ENCODE measurements at regions not wholly inside any gene's neighbourhood (a gene's known extent, or its start where the extent isn't known, plus 50 kb on each side); places are given as distances from the start of the nearest gene placed in this dataset.

DNA sequence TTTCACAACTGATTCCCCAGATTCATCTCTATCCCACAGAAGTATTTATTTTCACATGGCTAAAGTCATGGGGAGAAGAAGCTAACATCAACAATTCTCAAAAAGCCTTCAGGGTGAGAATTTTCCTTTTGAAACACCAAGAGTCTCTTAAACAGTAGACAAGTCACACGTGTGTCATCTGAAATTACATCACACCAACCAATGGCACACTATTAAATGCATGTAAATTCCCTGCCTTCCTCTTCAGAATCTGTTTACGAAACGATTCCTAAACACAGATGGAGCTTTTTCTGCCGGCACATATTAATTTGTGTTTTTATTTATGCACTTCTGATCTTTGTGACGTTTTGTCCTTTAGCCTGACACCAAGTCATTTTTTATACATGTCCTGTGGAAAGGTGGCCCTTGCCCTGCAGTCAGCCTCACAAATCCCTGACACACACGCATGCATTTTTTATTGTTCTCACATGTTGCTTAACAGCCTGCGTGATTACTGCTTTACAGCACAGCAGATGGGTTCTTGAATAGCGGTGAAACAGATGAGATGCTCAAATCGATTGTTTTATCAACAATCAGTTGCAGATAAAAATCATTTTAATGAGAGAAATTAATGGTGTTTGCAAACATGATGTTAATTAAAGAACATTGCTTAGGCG is 735.9 kb upstream of the TENM3 start:
- TF ChIP-seq, protein P1, sequence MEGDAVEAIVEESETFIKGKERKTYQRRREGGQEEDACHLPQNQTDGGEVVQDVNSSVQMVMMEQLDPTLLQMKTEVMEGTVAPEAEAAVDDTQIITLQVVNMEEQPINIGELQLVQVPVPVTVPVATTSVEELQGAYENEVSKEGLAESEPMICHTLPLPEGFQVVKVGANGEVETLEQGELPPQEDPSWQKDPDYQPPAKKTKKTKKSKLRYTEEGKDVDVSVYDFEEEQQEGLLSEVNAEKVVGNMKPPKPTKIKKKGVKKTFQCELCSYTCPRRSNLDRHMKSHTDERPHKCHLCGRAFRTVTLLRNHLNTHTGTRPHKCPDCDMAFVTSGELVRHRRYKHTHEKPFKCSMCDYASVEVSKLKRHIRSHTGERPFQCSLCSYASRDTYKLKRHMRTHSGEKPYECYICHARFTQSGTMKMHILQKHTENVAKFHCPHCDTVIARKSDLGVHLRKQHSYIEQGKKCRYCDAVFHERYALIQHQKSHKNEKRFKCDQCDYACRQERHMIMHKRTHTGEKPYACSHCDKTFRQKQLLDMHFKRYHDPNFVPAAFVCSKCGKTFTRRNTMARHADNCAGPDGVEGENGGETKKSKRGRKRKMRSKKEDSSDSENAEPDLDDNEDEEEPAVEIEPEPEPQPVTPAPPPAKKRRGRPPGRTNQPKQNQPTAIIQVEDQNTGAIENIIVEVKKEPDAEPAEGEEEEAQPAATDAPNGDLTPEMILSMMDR (conservative IDR thresholded peaks at IDR 0.05) = no peak
- TF ChIP-seq ZFX (IDR thresholded peaks at IDR 0.05) = no peak
- no peak overlapping the region for H3K27ac ChIP-seq

DNA sequence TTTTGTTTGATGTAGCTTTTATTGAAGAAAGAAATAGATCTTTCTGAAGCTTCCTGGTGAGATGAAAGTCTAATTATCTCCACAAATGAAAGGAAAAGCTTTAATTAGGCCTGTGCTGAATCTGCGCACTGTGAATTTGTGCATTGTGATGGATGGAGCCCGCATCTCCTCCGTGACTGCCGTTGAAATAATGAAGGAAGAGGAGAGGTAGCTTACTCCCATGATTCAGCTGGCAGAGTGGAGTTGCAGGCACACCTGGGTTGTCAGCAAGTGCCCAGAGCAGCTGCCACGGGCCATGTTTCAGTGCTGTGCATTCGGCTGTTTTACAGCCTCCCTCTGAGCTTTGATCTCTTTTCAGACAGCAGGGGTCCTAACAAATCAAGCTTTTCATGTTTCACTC is 735.3 kb upstream of the TENM3 start:
- H3K27ac ChIP-seq = no peak overlapping the region
- TF ChIP-seq, protein P1 (conservative IDR thresholded peaks at IDR 0.05) = no peak
- no peak for TF ChIP-seq ZFX (IDR thresholded peaks at IDR 0.05)

DNA sequence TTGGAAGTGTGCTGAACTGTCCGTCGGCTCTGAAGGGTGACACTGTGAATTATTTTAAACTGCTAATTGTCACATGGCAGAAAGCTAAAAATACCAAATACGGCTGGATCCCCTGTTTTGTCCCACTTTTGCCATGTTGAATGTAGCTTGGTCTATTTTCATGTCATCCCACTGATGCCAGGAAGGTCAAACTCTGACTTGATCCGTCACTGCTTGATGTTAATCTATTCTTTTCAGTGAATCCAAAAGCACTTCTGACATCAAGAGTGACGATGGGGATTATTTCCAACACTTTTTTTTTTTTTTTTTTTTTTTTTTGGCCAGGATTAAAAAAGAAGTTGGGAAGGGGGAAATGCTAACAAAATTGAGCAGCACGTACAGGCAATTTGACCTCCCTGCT is 734.6 kb upstream of the TENM3 start:
- no peak overlapping the region for H3K27ac ChIP-seq
- TF ChIP-seq ZFX (IDR thresholded peaks at IDR 0.05) = no peak
- TF ChIP-seq, protein P1 (conservative IDR thresholded peaks at IDR 0.05) = no peak

DNA sequence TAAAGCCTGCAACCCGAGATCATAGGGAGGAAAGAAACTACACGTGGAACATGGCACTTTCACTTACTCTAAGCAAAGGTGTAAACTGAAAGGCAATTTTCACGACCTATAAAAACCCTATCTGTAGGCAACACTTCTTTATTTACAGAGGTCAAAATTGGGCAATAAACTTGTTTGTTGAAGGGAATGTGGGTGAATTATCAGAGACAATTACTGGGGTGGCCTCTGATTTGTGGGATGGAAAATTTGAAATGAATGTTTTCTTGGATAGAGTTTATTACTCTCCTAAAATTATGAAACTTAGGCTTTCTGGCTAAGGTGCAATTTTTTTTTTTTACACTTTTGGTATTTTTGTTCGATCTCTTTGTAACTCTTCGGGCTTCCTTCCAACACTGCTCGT is 734.1 kb upstream of the TENM3 start:
- TF ChIP-seq, protein P1 (conservative IDR thresholded peaks at IDR 0.05) = no peak

DNA sequence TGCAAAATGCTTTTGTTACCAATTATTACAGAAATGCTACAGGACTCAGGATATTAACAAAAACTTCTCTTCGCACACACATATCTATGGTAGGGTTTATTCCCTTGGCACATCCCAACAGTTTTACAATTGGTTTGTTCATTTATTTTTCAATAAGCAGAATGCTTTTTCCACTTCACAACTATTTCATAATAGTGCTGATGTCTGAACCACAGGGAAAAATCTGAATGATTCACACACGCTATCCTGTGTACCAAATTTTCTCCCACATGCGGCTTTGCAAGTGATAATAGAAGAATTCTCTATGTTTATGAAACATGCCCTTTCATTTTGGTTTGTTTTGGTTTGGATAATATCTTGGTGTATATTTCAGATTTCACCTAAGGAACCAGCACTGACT is 725.7 kb upstream of the TENM3 start:
- H3K27ac ChIP-seq = no peak overlapping the region
- no peak for TF ChIP-seq ZFX (IDR thresholded peaks at IDR 0.05)
- TF ChIP-seq, protein P1 (conservative IDR thresholded peaks at IDR 0.05) = no peak

More for the DNA sequence above, 734.1 kb upstream of the TENM3 start:
- H3K27ac ChIP-seq = no peak overlapping the region

DNA sequence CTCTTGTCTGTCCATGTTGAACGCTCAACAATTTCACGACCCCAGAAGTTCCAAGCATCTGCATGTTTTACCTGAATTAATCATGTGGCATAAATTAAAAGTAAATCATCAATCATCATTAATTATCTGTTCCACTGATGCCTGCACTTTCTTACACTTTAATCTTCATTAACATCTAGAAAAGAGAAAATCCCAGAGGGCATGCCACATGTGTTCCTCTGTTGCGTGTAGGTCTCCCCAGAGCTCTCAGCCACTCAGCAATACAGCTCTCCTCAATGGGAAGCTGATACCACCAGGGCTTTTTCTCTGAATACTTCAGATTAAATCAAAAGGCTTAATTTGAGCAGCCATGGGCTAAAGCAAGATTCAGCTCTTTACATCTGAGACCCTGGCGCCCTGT is 722.4 kb upstream of the TENM3 start:
- no peak overlapping the region for H3K27ac ChIP-seq
- TF ChIP-seq, protein P1 (conservative IDR thresholded peaks at IDR 0.05) = no peak
- no peak for TF ChIP-seq ZFX (IDR thresholded peaks at IDR 0.05)

DNA sequence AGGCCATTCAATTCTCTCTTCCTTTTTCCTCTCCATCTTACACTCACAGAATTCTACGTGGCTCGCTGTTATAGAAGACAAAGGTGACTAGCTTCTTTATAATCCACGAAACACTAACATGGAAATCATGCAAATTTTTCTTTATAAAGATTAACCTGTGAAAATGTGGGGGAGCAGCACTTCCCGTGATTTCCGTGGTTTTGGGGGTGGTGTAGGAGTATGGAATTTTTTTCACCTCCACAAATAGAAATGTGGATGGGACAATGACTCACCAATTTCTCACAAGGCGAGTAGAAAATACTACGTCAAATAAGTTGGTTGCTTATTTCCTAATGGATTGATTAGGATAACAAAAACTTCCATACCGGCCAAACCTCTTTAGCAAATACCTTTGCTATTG is 719.2 kb upstream of the TENM3 start:
- H3K27ac ChIP-seq = no peak overlapping the region
- TF ChIP-seq, protein P1 (conservative IDR thresholded peaks at IDR 0.05) = no peak
- TF ChIP-seq ZFX (IDR thresholded peaks at IDR 0.05) = no peak

All from C4-2B (cell line).